Dermis microvascular lymphatic vessel endothelial cell (primary cell): ENCODE measurements at regions not wholly inside any gene's neighbourhood (a gene's known extent, or its start where the extent isn't known, plus 50 kb on each side); places are given as distances from the start of the nearest gene placed in this dataset.

Source experiments
- DNase-seq, 2 donors: peaks; one replicate each; pipeline versions ENCODE4 v3.0.0 to v3.0.0-alpha.2; 2010; ENCODE audit warnings: low read depth in 2 of 2

DNA sequence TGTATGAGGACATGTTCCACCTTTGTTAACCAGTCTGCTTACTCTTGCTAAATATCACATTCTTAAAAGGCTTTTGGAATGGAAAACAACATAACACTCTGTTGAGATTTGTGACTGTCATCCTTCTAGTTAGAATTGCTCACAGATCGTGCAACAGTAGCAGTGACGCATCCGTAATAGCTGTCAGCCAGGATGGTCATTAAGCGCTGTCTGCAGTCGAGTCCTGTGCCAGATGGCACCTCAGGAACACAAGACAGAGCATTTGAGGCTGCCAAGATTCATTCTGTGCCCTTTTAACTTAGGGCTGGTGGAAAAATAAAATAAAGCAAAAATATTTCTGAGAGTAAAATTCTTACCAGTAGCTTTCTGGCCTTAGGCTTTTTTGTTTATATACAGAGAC is 348.6 kb downstream of the ANKRD7 start:
- no peak for DNase-seq

DNA sequence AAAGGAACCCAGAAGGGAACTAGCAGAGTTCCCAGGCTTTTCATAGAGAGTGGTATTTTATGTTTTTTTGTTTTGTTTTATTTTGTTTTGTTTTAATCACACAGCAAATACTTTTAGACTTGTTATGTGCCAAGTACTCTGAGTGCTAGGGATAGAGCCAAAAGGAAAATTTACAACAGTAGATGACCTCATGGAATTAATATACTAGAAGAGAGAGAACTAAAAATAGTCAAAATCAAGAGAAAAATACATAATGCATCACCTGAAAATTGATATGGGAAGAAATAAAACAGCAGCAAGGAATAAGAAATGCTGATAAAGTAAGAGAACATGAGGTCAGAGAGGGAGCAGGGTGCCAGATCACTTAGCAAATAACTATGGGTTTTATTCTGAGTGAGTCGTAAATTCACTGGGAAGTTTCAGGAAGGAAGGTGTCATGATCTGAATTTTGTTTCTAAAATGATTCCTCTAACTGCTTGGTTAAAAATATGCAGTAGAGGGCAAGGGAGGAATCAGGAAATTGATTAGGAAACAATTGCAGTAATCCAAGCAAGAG is 351.0 kb downstream of the ANKRD7 start:
- DNase-seq: no peak

DNA sequence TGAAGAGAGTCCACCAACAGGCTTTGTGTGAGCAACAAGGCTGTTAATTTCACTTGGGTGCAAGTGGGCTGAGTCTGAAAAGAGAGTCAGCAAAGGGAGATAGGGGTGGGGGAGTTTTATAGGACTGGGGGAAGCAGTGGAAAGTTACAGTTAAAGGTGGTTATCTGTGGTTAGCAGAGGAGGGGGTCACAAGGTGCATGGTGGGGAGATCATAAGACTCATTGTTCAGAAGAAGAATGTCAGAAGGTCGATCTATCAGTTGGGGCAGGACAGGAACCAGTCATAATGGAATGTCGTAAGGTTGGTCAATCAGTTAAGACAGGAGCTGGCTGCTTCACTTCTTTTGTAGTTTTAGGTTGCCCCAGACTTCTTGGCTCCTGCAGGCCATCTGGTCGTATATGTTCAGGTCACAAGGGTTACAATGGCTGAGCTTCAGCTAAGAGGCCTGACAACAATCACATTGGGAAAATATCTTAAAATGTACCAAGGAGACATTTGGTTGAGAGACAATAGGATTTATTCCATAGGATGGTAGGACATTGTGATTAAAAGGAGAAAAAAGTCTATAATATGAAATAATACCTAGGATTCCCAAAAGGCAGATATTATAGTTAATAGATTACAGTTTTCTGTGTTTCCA is 356.4 kb downstream of the ANKRD7 start:
- no peak for DNase-seq

DNA sequence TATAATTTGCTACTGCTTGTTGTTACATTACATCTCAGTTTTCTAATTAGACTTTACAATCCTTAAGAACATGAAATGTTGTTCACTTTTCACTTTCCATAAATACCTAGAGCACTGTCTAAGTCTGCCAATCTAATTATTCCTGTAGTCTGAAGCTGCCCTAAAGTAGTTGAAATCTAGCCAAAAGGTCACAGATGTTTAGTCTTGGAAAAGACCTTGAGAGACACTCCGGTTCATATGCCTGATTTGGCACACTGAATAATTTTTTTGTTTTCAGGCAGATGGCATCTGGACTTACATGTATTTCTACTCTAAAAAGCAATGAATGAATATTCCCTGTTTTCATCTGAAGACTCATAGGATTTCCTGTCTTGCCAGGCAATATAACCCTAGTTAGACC is 359.1 kb downstream of the ANKRD7 start:
- no peak for DNase-seq

DNA sequence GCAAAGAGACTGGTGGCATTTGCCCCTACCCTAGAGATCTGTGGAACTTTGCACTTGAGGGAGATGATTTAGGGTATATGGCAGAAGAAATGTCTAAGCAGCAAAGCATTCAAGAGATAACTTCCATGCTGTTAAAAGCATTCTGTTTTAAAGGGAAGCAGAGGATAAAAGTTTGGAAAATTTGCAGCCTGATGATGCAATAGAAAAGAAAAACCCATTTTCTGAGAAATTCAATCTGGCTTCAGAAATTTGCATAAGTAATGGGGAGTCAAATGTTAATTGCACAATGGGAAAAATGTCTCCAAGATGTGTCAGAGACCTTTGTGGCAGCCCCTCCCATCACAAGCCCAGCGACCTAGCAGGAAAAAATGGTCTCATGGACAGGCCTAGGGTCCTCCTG is 361.7 kb downstream of the ANKRD7 start:
- DNase-seq: no peak

DNA sequence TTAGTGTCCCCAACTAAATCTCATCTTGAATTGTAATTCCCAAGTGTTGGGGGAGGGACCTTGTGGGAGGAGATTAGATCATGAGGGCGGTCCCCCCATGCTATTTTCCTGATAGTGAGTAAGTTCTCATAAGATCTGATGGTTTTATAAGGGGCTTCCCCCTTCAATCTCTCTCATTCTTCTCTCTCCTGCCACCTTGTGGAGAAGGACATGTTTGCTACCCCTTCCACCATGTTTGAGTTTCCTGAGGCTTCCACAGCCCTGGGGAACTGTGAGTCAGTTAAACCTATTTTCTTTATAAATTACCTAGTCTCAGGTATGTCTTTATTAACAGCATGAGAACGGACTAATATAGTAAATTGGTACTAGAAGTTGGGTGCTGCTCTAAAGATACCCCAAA is 365.6 kb downstream of the ANKRD7 start:
- DNase-seq: no peak

DNA sequence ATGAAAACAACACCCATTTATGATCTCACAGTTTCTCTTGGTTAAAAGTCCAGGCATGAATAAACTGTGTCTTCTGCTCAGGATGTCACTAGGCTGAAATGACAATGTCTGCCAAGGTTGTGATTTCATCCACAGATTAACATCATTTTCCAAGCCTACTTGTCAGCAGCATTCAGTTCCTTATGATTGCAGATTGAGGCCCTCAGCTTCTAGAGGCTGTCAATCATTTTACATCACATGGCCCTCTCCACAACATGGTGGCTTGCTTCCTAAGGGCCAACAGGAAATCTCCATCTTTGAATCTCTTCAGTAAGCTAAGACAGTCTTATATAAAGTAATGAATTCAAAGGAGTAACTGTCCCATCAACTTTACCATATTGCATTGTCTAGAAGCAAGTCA is 377.6 kb downstream of the ANKRD7 start:
- no peak for DNase-seq

DNA sequence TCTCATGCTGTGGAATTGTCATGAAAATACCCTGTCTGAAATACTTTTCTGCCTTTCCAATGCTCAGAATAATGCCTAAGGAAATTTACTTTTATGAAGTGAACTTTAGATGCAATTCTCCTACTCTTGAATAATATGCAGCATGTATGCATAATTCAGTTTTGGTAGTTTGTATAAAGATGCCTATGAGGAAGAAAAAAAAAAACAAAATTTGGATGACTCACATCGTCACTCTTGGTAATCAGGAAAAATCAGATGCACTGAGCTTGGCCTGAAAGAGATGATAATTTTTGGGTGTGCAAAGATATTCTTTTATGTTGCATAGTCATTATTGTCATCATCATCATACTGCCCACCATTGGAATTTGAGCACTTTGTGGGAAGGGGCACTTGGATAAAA is 382.1 kb downstream of the ANKRD7 start:
- DNase-seq: no peak

DNA sequence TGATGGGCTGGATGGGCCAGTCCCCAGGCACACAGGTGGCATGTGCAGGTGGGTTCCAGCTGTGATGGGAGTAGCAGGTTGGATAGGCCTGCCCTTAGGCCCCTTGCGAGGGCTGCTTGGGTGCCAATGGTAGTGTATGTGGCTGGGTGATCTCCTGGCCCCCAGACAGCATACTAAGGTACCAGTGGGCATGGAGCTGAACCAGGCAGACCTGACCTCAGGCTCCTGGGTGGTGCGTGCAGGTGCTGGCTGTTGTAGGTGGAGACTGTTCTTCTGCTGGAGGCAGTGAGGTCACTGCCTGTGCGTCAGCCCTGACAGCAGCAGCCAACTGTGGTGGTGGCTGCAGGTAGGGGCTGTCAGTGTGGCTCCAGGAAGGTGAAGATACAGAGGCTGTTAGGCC is 384.7 kb downstream of the ANKRD7 start:
- no peak for DNase-seq

DNA sequence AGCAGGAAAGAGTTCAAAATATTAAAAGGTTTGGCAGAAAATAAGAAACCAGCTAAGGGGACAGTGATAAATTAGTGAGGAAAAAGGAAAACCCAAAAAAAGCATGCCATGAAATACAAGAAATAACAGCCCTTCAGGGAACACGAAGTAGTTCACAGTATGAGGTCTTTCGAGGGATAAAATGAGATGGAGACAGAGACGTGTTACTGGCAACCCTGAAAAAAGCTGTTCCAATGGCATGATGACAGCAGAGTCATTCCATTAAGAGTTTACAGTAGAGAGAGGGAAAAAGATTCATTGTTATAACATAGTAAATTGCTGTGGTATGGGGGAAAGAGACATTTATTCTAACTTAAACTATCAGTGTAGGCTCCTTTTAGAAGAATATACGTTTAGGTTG is 391.2 kb downstream of the ANKRD7 start:
- no peak for DNase-seq

DNA sequence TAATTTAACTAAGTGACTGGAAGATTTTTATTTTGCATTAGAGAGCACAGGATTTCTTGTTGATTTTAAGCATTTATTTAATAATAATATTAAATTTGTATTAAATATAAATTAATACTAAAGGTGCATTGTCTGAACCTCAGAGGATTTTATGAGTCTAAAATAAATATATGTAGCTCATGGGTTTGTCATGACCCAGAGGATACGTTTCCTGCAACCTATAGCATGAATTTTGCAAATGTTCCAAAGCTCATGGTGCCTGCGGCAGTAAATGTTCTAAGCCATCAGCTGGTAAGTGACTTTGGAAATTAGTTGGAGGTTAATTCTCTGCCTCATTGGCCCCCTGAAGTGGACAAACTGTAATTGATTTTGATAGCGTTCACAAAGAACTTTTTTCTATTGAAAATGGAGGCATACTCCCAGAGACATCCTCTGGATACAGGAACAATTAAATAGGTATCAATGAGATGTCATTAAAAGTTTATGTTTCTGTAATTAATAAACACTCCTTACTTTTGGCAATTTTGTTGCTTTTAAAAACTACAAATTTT is 397.4 kb downstream of the ANKRD7 start:
- DNase-seq: no peak

DNA sequence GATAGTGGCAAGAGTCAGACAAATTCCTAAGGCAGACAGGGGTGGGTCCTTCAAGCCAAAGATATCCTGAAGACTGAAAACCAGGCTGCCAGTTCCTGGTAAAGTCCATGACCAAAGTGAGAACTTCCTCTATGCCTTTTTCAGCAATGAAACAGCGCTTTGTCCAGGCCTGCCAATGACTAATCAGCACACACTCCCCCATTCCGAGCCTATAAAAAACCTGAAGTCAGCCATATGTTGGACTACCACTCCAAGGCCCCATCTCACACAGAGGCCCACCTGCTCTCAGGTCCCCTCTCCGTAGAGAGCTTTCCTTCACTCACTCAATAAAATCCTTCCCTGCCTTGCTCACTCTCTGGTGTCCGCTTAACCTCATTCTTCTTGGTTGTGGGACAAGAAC is 402.2 kb downstream of the ANKRD7 start:
- DNase-seq: no peak

DNA sequence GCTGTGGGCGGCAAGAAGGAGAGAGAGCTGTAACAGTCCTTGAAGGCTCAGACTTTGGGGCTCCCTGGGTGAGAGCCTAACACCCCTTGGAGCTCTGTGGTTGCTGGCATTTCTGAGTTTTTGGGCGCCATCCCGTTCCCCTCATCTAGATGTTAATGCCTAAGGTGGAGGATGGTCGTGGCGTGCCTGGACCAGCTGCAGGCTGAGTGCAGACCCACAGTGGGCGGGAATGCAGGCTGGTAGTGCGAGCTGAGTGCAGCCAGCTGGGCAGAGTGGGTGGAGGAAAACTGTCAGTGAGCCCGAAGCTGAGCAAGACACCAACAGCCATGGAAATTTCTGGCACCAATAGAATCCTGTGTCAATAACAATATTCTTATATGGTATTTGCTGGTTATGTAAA is 403.0 kb downstream of the ANKRD7 start:
- no peak for DNase-seq

DNA sequence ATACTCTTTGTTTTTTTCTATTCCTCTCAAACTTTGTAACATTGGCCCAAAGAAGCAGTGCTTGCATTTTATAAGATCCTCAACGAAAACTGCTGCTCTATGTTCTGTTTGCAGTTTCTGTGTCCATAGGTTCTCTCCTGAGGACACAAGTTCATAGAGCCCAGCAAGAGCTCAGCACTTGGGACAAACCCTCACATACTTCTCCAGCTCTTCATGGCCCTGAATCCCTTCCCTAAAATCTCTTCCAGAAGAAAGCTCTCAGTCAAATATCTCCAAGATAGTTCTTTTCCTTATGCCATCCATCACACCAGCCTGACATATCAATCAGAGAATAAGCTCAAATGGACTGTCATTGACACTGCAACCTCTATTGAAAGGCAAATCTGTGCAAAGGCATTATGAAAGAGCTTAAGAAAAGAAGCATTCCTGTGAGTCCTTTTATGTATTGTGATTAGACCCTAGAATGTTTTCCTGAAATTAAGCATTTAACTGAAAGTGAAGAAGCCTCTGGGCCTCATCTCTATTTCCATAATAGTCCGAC is 405.5 kb downstream of the ANKRD7 start:
- DNase-seq: no peak

DNA sequence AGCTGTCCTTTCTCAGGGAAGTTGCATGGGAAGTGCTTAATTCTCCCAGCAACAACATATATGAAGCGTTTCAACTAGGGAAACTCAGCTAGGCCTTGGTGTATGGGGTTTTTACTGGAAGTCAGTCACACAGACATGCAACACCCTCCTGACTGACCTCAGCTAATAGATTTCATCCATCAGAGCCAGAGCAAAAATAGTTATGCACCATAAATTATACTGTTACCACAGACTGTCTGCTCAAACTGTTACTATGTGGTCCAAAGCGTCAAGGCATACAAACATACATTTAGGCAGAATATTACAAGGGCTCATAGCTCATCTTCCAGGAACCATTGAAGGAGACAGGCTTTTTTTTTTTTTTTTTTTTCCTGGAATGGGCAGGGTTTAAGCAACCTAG is 417.9 kb downstream of the ANKRD7 start:
- DNase-seq: no peak

DNA sequence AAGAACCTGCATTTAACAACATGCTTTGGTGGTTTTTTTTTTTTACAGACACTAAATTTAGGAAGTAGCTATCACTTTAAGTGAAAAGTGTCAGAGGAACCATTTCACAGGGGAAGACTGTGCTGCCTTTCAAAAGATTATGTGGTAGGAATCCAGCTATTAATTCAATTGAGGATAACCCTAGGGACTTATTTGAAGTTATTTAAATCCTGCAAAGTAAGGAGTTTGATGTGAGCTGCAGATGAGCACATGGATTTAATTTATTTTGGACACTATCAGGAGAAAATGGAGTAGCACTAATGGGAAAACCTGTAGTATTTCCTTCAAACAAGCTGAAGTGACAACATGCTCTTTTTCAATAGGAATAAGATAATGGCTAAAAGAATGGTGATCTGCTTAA is 419.8 kb downstream of the ANKRD7 start:
- DNase-seq: no peak

DNA sequence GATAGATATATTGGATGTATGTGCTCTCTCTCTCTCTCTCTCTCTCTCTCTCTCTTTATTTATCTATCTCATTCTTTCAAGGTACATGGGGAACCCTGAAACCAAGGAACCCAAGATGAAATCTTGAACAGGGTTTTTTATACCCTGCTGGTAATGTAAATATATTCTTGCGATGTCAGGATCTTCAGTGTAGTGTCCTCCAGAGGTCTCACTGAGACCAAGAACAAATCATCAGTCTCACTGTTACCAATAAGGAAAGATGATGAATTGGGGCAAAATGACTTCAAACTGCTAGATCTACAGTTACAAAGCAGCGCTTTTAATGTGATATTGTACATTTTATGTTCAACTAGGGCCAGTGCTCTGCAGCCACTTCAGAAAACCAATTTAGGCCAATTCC is 423.5 kb downstream of the ANKRD7 start:
- no peak for DNase-seq

DNA sequence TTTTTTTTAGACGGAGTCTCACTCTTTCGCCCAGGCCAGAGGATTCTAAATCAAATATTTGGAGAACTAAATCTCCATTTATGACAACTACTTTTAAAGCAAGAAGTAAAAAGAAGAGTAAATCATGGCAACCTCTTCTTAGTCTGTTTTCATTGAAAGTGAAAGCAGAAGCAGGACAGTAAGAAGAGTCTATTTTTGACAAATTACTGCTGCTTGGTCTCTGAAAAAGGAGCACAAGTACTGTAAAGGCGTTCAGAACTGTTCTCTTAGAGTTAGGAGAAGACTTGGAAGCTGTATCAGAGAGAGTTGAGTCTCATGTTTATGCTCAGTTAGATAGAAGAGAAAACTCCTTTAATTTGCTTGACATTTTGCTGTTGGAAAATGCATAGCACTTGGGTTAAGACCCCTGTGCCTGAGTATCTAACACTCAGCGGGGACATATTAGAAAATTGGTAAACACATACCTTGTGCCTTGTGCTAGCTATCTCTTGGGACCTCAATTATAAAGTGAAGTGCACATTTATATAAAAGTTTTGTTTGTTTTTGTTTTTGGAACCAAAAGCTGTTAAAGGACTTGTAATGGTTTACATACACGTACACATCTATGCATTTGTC is 433.0 kb downstream of the ANKRD7 start:
- no peak for DNase-seq

DNA sequence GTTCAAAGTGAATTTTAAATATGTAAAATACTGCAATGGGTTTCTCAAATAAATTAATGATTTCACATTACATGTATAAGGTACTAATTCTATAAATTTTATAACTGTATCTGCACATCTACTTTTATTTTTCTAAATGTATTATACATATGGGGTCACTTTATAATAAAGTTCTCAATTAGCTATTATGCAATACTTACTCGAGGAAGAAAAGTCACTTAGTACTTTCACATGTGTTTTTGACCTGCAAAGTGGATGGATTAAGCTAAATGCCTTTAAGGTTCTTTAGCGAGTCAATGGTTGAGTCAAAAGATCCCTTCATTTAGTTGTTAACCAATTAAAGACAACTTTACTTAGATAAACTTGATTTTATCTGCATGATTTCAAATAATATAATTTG is 437.8 kb downstream of the ANKRD7 start:
- DNase-seq: no peak

DNA sequence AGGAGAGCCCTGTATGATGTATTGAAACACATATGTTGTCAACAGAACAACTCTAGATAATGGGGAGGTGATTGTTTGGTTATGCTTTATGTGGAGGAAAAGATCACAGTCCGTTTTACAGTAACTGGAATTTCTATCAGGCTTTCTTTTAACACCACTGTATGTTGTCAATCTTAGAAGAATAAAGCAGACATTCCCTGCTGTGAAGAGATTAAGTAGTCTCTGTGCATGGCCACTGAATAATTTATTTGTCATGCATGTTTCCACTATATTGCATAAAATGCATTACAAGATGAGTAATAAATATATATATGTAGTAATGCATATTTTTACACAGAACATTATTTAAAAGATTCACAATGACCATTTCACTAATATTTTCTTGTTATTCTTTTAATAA is 440.0 kb downstream of the ANKRD7 start:
- no peak for DNase-seq

DNA sequence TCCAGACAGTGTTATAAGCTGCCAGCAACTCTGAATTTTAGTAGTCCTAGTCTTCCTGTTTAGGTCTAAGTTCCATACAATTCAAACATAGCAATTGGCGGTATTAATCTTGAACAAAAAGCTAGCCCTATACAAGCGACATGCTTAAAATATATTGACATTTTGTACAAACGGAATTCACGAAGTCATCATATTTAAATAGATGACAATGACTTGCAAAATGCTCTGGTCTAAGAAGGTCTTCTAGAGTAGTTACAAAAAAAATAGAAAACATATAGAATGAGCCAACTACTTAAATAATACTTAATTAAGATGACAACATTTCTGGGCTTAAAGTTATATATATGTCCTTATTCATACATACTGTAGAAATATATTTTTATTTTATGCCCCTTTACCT is 446.6 kb downstream of the ANKRD7 start:
- no peak for DNase-seq

DNA sequence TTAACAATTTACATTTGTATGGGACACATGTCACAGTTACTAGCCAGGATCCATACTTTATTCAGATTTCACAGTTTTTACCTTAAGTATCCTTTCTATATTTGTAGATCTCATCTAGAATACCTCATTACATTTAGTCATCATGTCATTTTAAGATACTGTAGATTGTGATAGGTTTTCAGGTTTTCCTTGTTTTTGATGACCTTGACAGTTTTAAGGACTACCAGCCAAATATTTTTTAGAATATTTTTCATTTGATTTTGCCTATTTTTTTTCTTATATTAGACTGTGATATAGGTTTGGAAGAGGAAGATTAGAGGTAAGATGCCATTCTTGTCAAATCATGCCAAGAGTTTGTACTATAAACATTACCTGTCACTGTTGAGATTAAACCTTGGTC is 460.3 kb downstream of the ANKRD7 start:
- no peak for DNase-seq

DNA sequence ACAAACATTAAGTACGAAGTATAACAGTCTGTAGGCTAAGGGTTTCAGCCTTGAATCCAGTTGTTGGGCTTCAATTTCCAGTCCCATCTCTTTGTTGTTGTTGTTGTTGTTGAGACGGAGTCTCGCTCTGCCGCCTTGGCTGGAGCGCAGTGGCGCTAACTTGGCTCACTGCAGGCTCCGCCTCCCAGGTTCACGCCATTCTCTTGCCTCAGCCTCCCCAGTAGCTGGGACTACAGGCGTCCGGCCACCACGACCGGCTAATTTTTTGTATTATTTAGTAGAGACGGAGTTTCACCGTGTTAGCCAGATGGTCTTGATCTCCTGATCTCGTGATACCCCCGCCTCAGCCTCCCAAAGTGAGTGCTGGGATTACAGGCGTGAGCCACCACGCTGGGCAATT is 464.9 kb downstream of the ANKRD7 start:
- DNase-seq: no peak
